Epithelial cell of esophagus (primary cell): ENCODE measurements at regions not wholly inside any gene's neighbourhood (a gene's known extent, or its start where the extent isn't known, plus 50 kb on each side); places are given as distances from the start of the nearest gene placed in this dataset.
A peak's percentile ranks its signal among the peaks of the same experiment; 100 is the strongest.
"Not testable (repeated sequence)": the region's sequence is repeated elsewhere in the genome, so short reads cannot be mapped to it uniquely, and the experiment has no call there.

Experiments
- DNase-seq: peaks from one replicate; pipeline ENCODE4 v3.0.0; 2010; ENCODE audit warnings: low read depth
- H3K4me3 ChIP-seq: 2 replicates; pipeline ENCODE4 v1.5.1; 2011; ENCODE audit warnings: mild to moderate bottlenecking, low read length, control low read depth
- TF ChIP-seq, protein P1 (sequence below): IDR thresholded peaks from 2 replicates; pipeline ENCODE4 v1.5.1; 2011; ENCODE audit warnings: low read depth, mild to moderate bottlenecking, low read length, control low read depth, inconsistent platforms; ENCODE audit not compliant: insufficient read depth; ENCODE audit errors: missing control alignments

DNA sequence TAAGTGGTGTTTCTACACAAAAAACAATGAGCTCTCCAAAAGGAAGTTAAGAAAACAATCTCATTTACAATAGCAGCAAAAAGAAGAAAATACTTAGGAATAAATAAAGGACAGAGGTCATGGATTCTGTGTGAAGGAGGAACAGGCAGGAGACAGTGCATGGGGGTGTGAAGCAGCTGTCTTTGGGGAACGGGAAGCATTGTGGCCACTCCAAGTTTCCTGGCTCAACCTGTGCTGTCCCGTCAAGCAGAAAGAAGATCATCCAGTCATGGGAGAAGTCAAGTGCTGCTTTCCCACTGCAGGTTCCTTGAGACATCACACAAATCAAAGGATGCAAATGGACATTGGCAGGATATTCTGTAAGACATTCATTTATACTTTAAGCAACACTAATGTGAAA lies 66.1 kb upstream of the MAML3 start:
- no peak overlapping the region for H3K4me3 ChIP-seq
- TF ChIP-seq, protein P1, sequence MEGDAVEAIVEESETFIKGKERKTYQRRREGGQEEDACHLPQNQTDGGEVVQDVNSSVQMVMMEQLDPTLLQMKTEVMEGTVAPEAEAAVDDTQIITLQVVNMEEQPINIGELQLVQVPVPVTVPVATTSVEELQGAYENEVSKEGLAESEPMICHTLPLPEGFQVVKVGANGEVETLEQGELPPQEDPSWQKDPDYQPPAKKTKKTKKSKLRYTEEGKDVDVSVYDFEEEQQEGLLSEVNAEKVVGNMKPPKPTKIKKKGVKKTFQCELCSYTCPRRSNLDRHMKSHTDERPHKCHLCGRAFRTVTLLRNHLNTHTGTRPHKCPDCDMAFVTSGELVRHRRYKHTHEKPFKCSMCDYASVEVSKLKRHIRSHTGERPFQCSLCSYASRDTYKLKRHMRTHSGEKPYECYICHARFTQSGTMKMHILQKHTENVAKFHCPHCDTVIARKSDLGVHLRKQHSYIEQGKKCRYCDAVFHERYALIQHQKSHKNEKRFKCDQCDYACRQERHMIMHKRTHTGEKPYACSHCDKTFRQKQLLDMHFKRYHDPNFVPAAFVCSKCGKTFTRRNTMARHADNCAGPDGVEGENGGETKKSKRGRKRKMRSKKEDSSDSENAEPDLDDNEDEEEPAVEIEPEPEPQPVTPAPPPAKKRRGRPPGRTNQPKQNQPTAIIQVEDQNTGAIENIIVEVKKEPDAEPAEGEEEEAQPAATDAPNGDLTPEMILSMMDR: no peak
- DNase-seq: no peak

DNA sequence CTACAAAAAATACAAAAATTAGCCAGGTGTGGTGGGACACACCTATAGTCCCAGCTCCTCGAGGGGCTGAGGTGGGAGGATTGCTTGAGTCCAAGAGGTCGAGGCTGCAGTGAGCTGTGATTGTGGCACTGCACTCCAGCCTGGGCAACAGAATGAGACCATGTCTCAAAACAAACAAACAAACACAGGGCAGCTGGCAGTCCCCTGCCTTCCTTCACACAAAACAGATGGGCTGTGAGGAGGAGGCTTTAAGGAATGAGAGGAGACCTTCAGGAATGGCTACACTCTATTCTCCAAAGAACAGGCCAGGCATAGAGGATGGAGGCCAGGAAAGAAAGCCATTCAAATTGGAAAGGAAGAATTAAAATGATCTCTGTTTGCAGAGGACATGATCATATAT lies 65.6 kb upstream of the MAML3 start:
- H3K4me3 ChIP-seq: no peak overlapping the region
- no peak for DNase-seq
- TF ChIP-seq, protein P1: no peak

DNA sequence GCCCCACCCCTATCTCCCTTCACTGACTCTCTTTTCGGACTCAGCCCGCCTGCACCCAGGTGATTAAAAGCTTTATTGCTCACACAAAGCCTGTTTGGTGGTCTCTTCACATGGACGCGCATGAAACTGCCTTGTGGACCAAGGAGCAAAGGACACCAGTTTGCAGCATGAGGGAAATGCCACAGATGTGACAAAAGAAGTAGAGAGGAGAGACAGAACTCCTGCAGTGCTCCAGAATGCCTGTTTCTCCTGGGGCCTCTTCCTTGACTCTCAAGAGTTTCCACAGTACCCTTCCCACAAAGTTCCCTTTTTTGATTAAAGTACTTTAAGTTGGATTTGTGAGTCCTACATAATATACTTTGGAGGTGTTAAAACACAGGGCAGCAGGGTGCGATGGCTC lies 65.1 kb upstream of the MAML3 start:
- not testable (repeated sequence) for DNase-seq, H3K4me3 ChIP-seq

DNA sequence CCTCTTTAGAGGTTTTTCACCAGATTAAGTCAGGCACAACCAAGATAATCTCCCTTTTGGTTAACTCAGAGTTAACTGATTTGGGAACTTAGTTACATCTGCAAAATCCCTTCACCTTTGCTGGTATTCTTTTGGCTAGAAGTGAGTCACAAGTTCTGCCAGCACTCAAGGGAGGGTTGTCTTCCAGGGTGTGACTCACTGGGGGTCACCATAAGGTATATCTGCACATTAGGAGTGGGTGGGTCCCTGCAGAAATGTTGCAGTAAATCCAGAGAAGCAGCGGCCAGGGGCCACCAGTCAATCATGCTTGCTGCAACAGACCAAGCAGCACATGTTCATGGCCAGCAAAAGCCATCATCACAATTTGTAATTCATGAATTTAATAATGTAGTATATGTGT lies 59.8 kb upstream of the MAML3 start:
- TF ChIP-seq, protein P1: no peak
- no peak overlapping the region for H3K4me3 ChIP-seq
- DNase-seq: peak; percentile 75

DNA sequence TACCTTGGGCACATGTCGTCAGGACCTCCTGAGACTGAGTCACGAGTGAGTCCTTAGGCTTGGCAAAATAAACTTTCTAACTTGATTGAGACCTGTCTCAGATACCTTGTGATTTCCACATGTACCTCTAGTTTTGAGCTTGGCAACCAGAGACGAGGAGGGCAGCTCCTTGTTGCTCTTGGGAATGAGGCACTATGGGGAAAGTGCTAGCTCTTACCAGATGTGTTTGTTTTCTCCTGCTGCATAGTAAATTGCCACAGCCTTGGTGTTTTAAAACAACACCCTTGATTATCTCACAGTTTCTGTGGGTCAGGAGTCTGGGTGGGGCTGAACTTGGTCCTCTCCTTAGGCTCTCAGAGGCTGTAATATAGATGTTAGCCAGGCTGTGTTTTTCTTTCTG lies 59.1 kb upstream of the MAML3 start:
- TF ChIP-seq, protein P1: no peak
- H3K4me3 ChIP-seq: no peak overlapping the region
- DNase-seq: peak; percentile 60

DNA sequence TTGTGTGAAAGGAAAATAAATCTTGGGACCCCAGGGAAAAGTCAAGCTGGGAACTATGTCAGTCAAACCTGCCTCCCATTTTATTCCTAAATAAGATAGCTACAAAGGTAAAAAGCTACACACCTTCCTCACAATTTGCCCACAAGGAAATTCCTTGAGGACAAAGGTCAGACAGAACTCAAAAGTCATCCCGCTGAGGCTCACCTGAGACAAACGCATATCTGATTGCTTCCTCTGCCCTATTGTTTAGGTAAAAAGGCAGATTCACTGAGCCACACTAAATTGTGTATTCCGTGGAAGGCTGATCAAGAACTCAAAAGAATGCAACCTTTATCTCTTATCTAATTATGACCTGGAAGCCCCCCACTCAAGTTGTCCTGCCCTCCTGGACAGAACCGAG lies 58.7 kb upstream of the MAML3 start:
- TF ChIP-seq, protein P1: no peak
- DNase-seq: no peak
- no peak overlapping the region for H3K4me3 ChIP-seq

DNA sequence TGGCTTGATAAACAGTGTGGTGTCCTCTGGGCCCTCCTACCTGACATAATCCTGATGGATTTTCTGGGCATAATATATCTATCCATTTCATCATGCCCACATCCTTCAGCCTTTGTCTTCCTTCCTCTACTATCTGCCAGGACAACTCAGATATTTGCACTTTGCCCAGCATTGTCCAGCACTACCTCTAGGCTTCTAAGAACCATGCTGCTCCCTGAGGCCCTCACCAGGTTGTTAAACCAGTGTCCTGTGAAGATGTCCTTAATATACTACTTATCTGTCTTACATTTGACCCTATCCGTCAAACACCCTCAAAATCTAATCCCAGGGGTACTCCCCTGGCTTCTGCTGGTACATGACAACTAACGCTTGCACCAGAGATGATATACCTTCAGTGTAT lies 58.2 kb upstream of the MAML3 start:
- no peak overlapping the region for H3K4me3 ChIP-seq
- TF ChIP-seq, protein P1: no peak
- no peak for DNase-seq

DNA sequence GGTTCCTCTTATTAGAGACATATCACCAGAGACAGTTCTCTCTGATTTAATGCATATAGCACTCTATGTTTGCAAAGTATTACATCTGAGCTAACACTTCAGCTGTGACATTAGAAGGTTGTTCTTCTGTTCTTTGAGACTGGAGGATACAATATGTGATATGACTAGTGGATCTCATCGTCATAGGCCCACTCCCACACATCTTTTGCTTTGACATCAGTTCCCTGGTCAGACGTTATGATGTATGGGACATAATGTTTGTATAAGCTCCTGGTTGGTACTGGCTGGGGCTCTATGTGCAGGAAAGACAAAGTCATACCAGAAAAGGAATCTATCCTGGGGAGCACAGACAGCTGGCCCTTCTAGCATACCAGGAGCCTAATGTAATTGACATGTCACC lies 57.7 kb upstream of the MAML3 start:
- no peak for DNase-seq
- no peak overlapping the region for H3K4me3 ChIP-seq
- TF ChIP-seq, protein P1: no peak
